ENCODE measurements at regions not wholly inside any gene's neighbourhood (a gene's known extent, or its start where the extent isn't known, plus 50 kb on each side); places are given as distances from the start of the nearest gene placed in this dataset.
"Not testable (repeated sequence)": the region's sequence is repeated elsewhere in the genome, so short reads cannot be mapped to it uniquely, and the experiment has no call there.

- no peaks in the 10 kb centered on the region for H3K9me2 ChIP-seq (replicated peaks; ENCODE audit: insufficient read depth)
- H3K4me3 ChIP-seq: no peak overlapping the region
- DNase-seq (ENCODE audit: low spot score): no peak
- H3K27me3 ChIP-seq: no peaks in the 10 kb centered on the region
- H4K20me1 ChIP-seq (ENCODE audit: insufficient read depth, poor library complexity, severe bottlenecking): no peaks in the 10 kb centered on the region
- TF ChIP-seq CTCF (IDR thresholded peaks at IDR 0.05; ENCODE audit: poor library complexity): no peak
- TF ChIP-seq EZH2 (IDR thresholded peaks at IDR 0.05; ENCODE audit: borderline replicate concordance): no peak
- TF ChIP-seq EZH2phosphoT487 (IDR thresholded peaks at IDR 0.05; ENCODE audit: low read depth, severe bottlenecking, unreplicated experiment): no peak
- no peaks in the 10 kb centered on the region for H3K9me3 ChIP-seq (ENCODE audit: low read depth)
- H3K4me1 ChIP-seq (ENCODE audit: insufficient read depth): no peaks in the 10 kb centered on the region
- H3K36me3 ChIP-seq (replicated peaks; ENCODE audit: insufficient read depth, low read depth): no peaks in the 10 kb centered on the region
- no peaks in the 10 kb centered on the region for H3K79me2 ChIP-seq
- no peak overlapping the region for H2AFZ ChIP-seq
- no peak overlapping the region for H3K27ac ChIP-seq
- 67% methylated on average over 2 of the region's 2 CpGs for WGBS (ENCODE audit: low lambda C conversion rate, missing lambda C conversion rate)
- H3K4me2 ChIP-seq: no peak overlapping the region
Observed at GRCh38 chrX:124440695-124441094, 94.3 kb downstream of the SH2D1A start.

GRCh38 chrX:124441971-124442590, 95.7 kb downstream of the SH2D1A start:
- H3K27ac ChIP-seq: no peak overlapping the region
- TF ChIP-seq EZH2phosphoT487 (IDR thresholded peaks at IDR 0.05; ENCODE audit: low read depth, severe bottlenecking, unreplicated experiment) (no peak), EZH2 (IDR thresholded peaks at IDR 0.05; ENCODE audit: borderline replicate concordance) (no peak), CTCF (IDR thresholded peaks at IDR 0.05; ENCODE audit: poor library complexity) (no peak)
- no peaks in the 10 kb centered on the region for H3K27me3 ChIP-seq
- H3K9me2 ChIP-seq (replicated peaks; ENCODE audit: insufficient read depth): no peaks in the 10 kb centered on the region
- no peaks in the 10 kb centered on the region for H3K4me1 ChIP-seq (ENCODE audit: insufficient read depth)
- H3K9me3 ChIP-seq (ENCODE audit: low read depth): no peaks in the 10 kb centered on the region
- no peak overlapping the region for H3K4me3 ChIP-seq
- no peaks in the 10 kb centered on the region for H3K79me2 ChIP-seq
- no peaks in the 10 kb centered on the region for H4K20me1 ChIP-seq (ENCODE audit: insufficient read depth, poor library complexity, severe bottlenecking)
- no peak overlapping the region for H3K4me2 ChIP-seq
- H3K36me3 ChIP-seq (replicated peaks; ENCODE audit: insufficient read depth, low read depth): no peaks in the 10 kb centered on the region
- H2AFZ ChIP-seq: no peak overlapping the region
- WGBS (ENCODE audit: low lambda C conversion rate, missing lambda C conversion rate): 93% methylated on average over 1 of the region's 1 CpG
- DNase-seq (ENCODE audit: low spot score): no peak

GRCh38 chrX:124455966-124456365, 109.6 kb downstream of the SH2D1A start:
- H3K4me2 ChIP-seq: peak overlapping the region; percentile 8
- no peak overlapping the region for H3K4me3 ChIP-seq
- no peak overlapping the region for H2AFZ ChIP-seq
- H4K20me1 ChIP-seq (ENCODE audit: insufficient read depth, poor library complexity, severe bottlenecking): no peaks in the 10 kb centered on the region
- no peaks in the 10 kb centered on the region for H3K9me2 ChIP-seq (replicated peaks; ENCODE audit: insufficient read depth)
- 25% methylated on average over 1 of the region's 1 CpG for WGBS (ENCODE audit: low lambda C conversion rate, missing lambda C conversion rate)
- no peak for DNase-seq (ENCODE audit: low spot score)
- no peaks in the 10 kb centered on the region for H3K79me2 ChIP-seq
- no peaks in the 10 kb centered on the region for H3K4me1 ChIP-seq (ENCODE audit: insufficient read depth)
- no peaks in the 10 kb centered on the region for H3K36me3 ChIP-seq (replicated peaks; ENCODE audit: insufficient read depth, low read depth)
- H3K27ac ChIP-seq: no peak overlapping the region
- no peak for TF ChIP-seq EZH2 (IDR thresholded peaks at IDR 0.05; ENCODE audit: borderline replicate concordance)
- H3K9me3 ChIP-seq (ENCODE audit: low read depth): no peaks in the 10 kb centered on the region
- H3K27me3 ChIP-seq: no peaks in the 10 kb centered on the region

GRCh38 chrX:124459851-124460250, 113.5 kb downstream of the SH2D1A start:
- DNase-seq (ENCODE audit: low spot score); H3K27ac ChIP-seq; H3K9me3 ChIP-seq (ENCODE audit: low read depth); H3K9me2 ChIP-seq (replicated peaks; ENCODE audit: insufficient read depth); H3K4me1 ChIP-seq (ENCODE audit: insufficient read depth); H3K36me3 ChIP-seq (replicated peaks; ENCODE audit: insufficient read depth, low read depth); H3K27me3 ChIP-seq; H3K4me2 ChIP-seq; H3K4me3 ChIP-seq; H4K20me1 ChIP-seq (ENCODE audit: insufficient read depth, poor library complexity, severe bottlenecking); H2AFZ ChIP-seq; H3K79me2 ChIP-seq: not testable (repeated sequence)
